ENCODE measurements at regions not wholly inside any gene's neighbourhood (a gene's known extent, or its start where the extent isn't known, plus 50 kb on each side); places are given as distances from the start of the nearest gene placed in this dataset.

DNA sequence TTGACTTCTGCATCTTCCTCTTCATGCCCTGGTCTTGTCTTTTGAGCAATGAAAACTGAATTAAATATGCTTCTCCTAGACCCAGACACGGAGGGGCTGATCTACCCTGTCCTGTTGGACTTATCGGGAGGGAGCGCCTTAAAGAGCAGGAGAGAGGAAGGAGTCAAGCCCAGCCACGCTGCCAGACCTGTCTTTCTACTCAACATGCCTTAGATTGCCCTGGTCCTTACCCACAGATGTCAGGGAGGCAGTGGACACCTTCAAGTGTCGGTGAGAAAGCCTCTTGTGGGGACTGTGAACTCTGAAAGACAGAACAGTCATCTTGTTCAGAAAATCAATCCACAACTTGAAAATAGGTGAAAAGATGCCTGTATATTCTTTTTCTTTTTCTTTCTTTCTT lies 61.8 kb downstream of the IRAG1 start:
- H3K4me1 ChIP-seq (ENCODE audit: control insufficient read depth in 1 of 2, insufficient read depth in 2 of 2, low read depth in 1 of 2, low read length in 1 of 2), result no peaks in the 10 kb centered on the region
- TF ChIP-seq, protein P1, sequence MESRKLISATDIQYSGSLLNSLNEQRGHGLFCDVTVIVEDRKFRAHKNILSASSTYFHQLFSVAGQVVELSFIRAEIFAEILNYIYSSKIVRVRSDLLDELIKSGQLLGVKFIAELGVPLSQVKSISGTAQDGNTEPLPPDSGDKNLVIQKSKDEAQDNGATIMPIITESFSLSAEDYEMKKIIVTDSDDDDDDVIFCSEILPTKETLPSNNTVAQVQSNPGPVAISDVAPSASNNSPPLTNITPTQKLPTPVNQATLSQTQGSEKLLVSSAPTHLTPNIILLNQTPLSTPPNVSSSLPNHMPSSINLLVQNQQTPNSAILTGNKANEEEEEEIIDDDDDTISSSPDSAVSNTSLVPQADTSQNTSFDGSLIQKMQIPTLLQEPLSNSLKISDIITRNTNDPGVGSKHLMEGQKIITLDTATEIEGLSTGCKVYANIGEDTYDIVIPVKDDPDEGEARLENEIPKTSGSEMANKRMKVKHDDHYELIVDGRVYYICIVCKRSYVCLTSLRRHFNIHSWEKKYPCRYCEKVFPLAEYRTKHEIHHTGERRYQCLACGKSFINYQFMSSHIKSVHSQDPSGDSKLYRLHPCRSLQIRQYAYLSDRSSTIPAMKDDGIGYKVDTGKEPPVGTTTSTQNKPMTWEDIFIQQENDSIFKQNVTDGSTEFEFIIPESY (IDR thresholded peaks at IDR 0.05; ENCODE audit: borderline replicate concordance, low read depth), result no peak
- TF ChIP-seq, protein P2, sequence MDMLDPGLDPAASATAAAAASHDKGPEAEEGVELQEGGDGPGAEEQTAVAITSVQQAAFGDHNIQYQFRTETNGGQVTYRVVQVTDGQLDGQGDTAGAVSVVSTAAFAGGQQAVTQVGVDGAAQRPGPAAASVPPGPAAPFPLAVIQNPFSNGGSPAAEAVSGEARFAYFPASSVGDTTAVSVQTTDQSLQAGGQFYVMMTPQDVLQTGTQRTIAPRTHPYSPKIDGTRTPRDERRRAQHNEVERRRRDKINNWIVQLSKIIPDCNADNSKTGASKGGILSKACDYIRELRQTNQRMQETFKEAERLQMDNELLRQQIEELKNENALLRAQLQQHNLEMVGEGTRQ (IDR thresholded peaks at IDR 0.05; ENCODE audit: borderline replicate concordance, low read depth, low read length), result no peak
- no peak for TF ChIP-seq RXRA (IDR thresholded peaks at IDR 0.05; ENCODE audit: borderline replicate concordance, low read depth)
- TF ChIP-seq, protein P3, sequence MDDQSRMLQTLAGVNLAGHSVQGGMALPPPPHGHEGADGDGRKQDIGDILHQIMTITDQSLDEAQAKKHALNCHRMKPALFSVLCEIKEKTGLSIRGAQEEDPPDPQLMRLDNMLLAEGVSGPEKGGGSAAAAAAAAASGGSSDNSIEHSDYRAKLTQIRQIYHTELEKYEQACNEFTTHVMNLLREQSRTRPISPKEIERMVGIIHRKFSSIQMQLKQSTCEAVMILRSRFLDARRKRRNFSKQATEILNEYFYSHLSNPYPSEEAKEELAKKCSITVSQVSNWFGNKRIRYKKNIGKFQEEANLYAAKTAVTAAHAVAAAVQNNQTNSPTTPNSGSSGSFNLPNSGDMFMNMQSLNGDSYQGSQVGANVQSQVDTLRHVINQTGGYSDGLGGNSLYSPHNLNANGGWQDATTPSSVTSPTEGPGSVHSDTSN (IDR thresholded peaks at IDR 0.05), result no peak
- ChIA-PET CTCF (no interaction called here), POLR2A (no interaction called here)
- no peak overlapping the region for H3K27ac ChIP-seq (ENCODE audit: low read depth in 2 of 2, low read length in 1 of 2)
- no peak overlapping the region for H2AFZ ChIP-seq (ENCODE audit: low read depth)
- no peaks in the 10 kb centered on the region for H3K27me3 ChIP-seq (ENCODE audit: insufficient read depth)
- no peak overlapping the region for H3K4me3 ChIP-seq (ENCODE audit: low read depth in 2 of 2, low read length in 1 of 2)
- no peak overlapping the region for H3K4me2 ChIP-seq
- H3K9me3 ChIP-seq, result no peaks in the 10 kb centered on the region
- no peak for DNase-seq
- WGBS (ENCODE audit: low lambda C conversion rate), result 82% methylated on average over 5 of the region's 5 CpGs
- no peaks in the 10 kb centered on the region for H3K9me2 ChIP-seq
- H3F3A ChIP-seq (replicated peaks; ENCODE audit: insufficient read depth), result no peaks in the 10 kb centered on the region
- no peaks in the 10 kb centered on the region for H4K20me1 ChIP-seq (ENCODE audit: insufficient read depth)
- no peaks in the 10 kb centered on the region for H3K36me3 ChIP-seq (replicated peaks in 1 of 2; ENCODE audit: control insufficient read depth in 1 of 2, insufficient read depth in 2 of 2, low read length in 1 of 2)
- H3K79me2 ChIP-seq (ENCODE audit: insufficient read depth), result no peaks in the 10 kb centered on the region
- no peak overlapping the region for H3K9ac ChIP-seq

DNA sequence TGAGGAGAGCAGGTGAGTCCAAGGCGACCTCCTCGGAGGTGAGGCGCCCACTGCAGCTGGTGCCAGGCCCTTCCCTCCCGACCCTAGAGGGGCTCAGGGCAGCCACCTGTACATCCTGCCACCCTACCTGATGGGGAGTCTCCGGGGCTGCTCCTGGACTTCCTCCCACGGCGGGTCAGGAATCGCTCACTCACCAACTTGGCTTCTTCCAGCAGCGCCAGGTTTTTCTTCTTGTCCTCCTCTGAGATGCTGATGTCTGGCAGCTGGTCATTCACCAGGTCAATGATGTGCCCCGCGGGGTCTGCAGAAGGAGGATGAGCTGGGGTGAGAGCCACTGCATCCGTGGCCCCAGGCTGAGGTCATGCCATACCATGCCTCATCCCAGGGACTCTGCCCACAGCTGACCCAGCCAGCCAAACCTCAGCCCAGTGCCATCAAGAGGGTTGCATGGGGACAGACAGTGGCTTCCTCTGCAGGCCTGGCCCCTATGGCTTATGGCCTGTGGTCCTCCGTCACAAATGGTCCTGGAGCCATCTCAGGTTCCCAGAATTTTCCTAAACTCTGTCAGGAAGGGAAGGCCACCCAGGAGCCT lies 61.0 kb upstream of the LYVE1 start:
- WGBS (ENCODE audit: low lambda C conversion rate), result 65% methylated on average over 10 of the region's 13 CpGs
- no peak overlapping the region for H3K27ac ChIP-seq (ENCODE audit: low read depth in 2 of 2, low read length in 1 of 2)

More for the DNA sequence above, 61.0 kb upstream of the LYVE1 start:
- Histone ChIP-seq H3K36me3 (replicated peaks in 1 of 2; ENCODE audit: control insufficient read depth in 1 of 2, insufficient read depth in 2 of 2, low read length in 1 of 2) (no peaks in the 10 kb centered on the region), H3K4me1 (ENCODE audit: control insufficient read depth in 1 of 2, insufficient read depth in 2 of 2, low read depth in 1 of 2, low read length in 1 of 2) (no peaks in the 10 kb centered on the region), H4K20me1 (ENCODE audit: insufficient read depth) (no peaks in the 10 kb centered on the region), H3K9ac (no peak overlapping the region), H3K27me3 (ENCODE audit: insufficient read depth) (no peaks in the 10 kb centered on the region), H3K9me2 (no peaks in the 10 kb centered on the region), H3F3A (replicated peaks; ENCODE audit: insufficient read depth) (no peaks in the 10 kb centered on the region), H2AFZ (ENCODE audit: low read depth) (no peak overlapping the region), H3K4me3 (ENCODE audit: low read depth in 2 of 2, low read length in 1 of 2) (no peak overlapping the region), H3K79me2 (ENCODE audit: insufficient read depth) (no peaks in the 10 kb centered on the region), H3K4me2 (no peak overlapping the region), H3K9me3 (no peaks in the 10 kb centered on the region)
- TF ChIP-seq, protein P1 (IDR thresholded peaks at IDR 0.05; ENCODE audit: borderline replicate concordance, low read depth), result no peak
- TF ChIP-seq CHD2 (IDR thresholded peaks at IDR 0.05; ENCODE audit: low read length, partially characterized antibody) (no peak), GABPA (IDR thresholded peaks at IDR 0.05; ENCODE audit: low read depth) (no peak), FOXJ3 (CRISPR knock-in tag; IDR thresholded peaks at IDR 0.05) (no peak), TCF12 (IDR thresholded peaks at IDR 0.05) (no peak), SMC3 (IDR thresholded peaks at IDR 0.05; ENCODE audit: low read depth, low read length) (no peak), NFIC (IDR thresholded peaks at IDR 0.05; ENCODE audit: borderline replicate concordance) (no peak), JUND (IDR thresholded peaks at IDR 0.05) (no peak), RFX5 (IDR thresholded peaks at IDR 0.05; ENCODE audit: low read length) (no peak)
- TF ChIP-seq, protein P4, sequence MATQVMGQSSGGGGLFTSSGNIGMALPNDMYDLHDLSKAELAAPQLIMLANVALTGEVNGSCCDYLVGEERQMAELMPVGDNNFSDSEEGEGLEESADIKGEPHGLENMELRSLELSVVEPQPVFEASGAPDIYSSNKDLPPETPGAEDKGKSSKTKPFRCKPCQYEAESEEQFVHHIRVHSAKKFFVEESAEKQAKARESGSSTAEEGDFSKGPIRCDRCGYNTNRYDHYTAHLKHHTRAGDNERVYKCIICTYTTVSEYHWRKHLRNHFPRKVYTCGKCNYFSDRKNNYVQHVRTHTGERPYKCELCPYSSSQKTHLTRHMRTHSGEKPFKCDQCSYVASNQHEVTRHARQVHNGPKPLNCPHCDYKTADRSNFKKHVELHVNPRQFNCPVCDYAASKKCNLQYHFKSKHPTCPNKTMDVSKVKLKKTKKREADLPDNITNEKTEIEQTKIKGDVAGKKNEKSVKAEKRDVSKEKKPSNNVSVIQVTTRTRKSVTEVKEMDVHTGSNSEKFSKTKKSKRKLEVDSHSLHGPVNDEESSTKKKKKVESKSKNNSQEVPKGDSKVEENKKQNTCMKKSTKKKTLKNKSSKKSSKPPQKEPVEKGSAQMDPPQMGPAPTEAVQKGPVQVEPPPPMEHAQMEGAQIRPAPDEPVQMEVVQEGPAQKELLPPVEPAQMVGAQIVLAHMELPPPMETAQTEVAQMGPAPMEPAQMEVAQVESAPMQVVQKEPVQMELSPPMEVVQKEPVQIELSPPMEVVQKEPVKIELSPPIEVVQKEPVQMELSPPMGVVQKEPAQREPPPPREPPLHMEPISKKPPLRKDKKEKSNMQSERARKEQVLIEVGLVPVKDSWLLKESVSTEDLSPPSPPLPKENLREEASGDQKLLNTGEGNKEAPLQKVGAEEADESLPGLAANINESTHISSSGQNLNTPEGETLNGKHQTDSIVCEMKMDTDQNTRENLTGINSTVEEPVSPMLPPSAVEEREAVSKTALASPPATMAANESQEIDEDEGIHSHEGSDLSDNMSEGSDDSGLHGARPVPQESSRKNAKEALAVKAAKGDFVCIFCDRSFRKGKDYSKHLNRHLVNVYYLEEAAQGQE (IDR thresholded peaks at IDR 0.05; ENCODE audit: low read depth, low read length), result no peak
- no peak for DNase-seq
- ChIA-PET CTCF (interaction anchor here (1.2 kb wide), 1 partner anchor 14 kb away, joined by 3 read pairs; no protein-coding TSS in a partner anchor), POLR2A (no interaction called here)
